ENCODE measurements at regions not wholly inside any gene's neighbourhood (a gene's known extent, or its start where the extent isn't known, plus 50 kb on each side); places are given as distances from the start of the nearest gene placed in this dataset.

- TF ChIP-seq CTCF (IDR thresholded peaks at IDR 0.05): no peak
- no peak for TF ChIP-seq POLR2AphosphoS5 (IDR thresholded peaks at IDR 0.05)
Measured at GRCh38 chr3:99402755-99403154, 235.6 kb upstream of the COL8A1 start.

Measured in gastroesophageal sphincter (tissue), 3 donors.